ENCODE measurements at regions not wholly inside any gene's neighbourhood (a gene's known extent, or its start where the extent isn't known, plus 50 kb on each side); places are given as distances from the start of the nearest gene placed in this dataset.
A peak's percentile ranks its signal among the peaks of the same experiment; 100 is the strongest.

- Histone ChIP-seq H4K20me1 (ENCODE audit: insufficient read depth, low read length) (no peaks in the 10 kb centered on the region), H3K9me3 (ENCODE audit: low read length) (no peaks in the 10 kb centered on the region), H3K4me1 (ENCODE audit: insufficient read depth, low read length, poor library complexity, severe bottlenecking) (peaks cover 63% of the 10 kb centered on the region), H3K79me2 (ENCODE audit: insufficient read depth, low read depth, low read length) (no peaks in the 10 kb centered on the region), H2AFZ (ENCODE audit: low read length) (no peak overlapping the region), H3K9me2 (ENCODE audit: insufficient read depth, low read length) (no peaks in the 10 kb centered on the region), H3K27ac (ENCODE audit: low read depth, low read length, poor library complexity, severe bottlenecking) (no peak overlapping the region), H3K4me2 (ENCODE audit: low read length) (no peak overlapping the region), H3K36me3 (ENCODE audit: insufficient read depth, low read length) (no peaks in the 10 kb centered on the region), H3K4me3 (ENCODE audit: low read depth, low read length, poor library complexity, severe bottlenecking) (no peak overlapping the region)
- intact Hi-C loops (cut with micrococcal nuclease; ENCODE audit: unreplicated experiment): no loop called here
- BruUV-seq (replicated peaks): no TSS peak
- no peak for TF ChIP-seq EZH2phosphoT487 (IDR thresholded peaks at IDR 0.05; ENCODE audit: borderline replicate concordance, low read depth, low read length)
- TF ChIP-seq CTCF (conservative IDR thresholded peaks at IDR 0.05; ENCODE audit: low read length): no peak
- DNase-seq (ENCODE audit: low spot score): no peak
- CTCF ChIA-PET (ENCODE audit: unreplicated experiment): no interaction called here
- POLR2A ChIA-PET: interaction anchor here (1.0 to 4.1 kb wide), 2 partner anchors 23 to 49 kb away, joined by 4 to 13 read pairs; no protein-coding TSS in a partner anchor
Measured at GRCh38 chr2:43171789-43172188, 54.6 kb downstream of the ZFP36L2 start.

GRCh38 chr2:43170405-43171105, 55.9 kb downstream of the ZFP36L2 start:
- CTCF ChIA-PET (ENCODE audit: unreplicated experiment): interaction anchor here (0.6 to 2.9 kb wide), 5 partner anchors 31 to 58 kb away, joined by 3 to 20 read pairs (median 3); no protein-coding TSS in a partner anchor
- Histone ChIP-seq H3K36me3 (ENCODE audit: insufficient read depth, low read length) (no peaks in the 10 kb centered on the region), H3K9me3 (ENCODE audit: low read length) (no peaks in the 10 kb centered on the region), H3K4me2 (ENCODE audit: low read length) (peak overlapping the region; percentile 55; the same call in 1 of the 2 replicates), H4K20me1 (ENCODE audit: insufficient read depth, low read length) (no peaks in the 10 kb centered on the region), H2AFZ (ENCODE audit: low read length) (no peak overlapping the region), H3K4me1 (ENCODE audit: insufficient read depth, low read length, poor library complexity, severe bottlenecking) (peaks cover 56% of the 10 kb centered on the region), H3K9me2 (ENCODE audit: insufficient read depth, low read length) (no peaks in the 10 kb centered on the region), H3K27ac (ENCODE audit: low read depth, low read length, poor library complexity, severe bottlenecking) (no peak overlapping the region), H3K79me2 (ENCODE audit: insufficient read depth, low read depth, low read length) (no peaks in the 10 kb centered on the region), H3K4me3 (ENCODE audit: low read depth, low read length, poor library complexity, severe bottlenecking) (no peak overlapping the region)
- POLR2A ChIA-PET: interaction anchor here (0.9 to 4.1 kb wide), 4 partner anchors 25 to 50 kb away, joined by 3 to 13 read pairs (median 6); no protein-coding TSS in a partner anchor
- DNase-seq (ENCODE audit: low spot score): no peak
- TF ChIP-seq EZH2phosphoT487 (IDR thresholded peaks at IDR 0.05; ENCODE audit: borderline replicate concordance, low read depth, low read length) (no peak), CTCF (conservative IDR thresholded peaks at IDR 0.05; ENCODE audit: low read length) (no peak)
- no TSS peak for BruUV-seq (replicated peaks)
- intact Hi-C loops (cut with micrococcal nuclease; ENCODE audit: unreplicated experiment): loop anchor here (1.0 kb wide), 3 partner anchors 38 to 56 kb away; partner anchors contain the start of gene ZFP36L2

GRCh38 chr2:43169987-43170386, 56.4 kb downstream of the ZFP36L2 start:
- H3K4me1 ChIP-seq (ENCODE audit: insufficient read depth, low read length, poor library complexity, severe bottlenecking): peaks cover 51% of the 10 kb centered on the region
- H3K36me3 ChIP-seq (ENCODE audit: insufficient read depth, low read length): no peaks in the 10 kb centered on the region
- no peaks in the 10 kb centered on the region for H3K9me2 ChIP-seq (ENCODE audit: insufficient read depth, low read length)
- no peak overlapping the region for H3K4me3 ChIP-seq (ENCODE audit: low read depth, low read length, poor library complexity, severe bottlenecking)
- H2AFZ ChIP-seq (ENCODE audit: low read length): peak overlapping the region; percentile 33; the same call in 1 of the 2 replicates
- intact Hi-C loops (cut with micrococcal nuclease; ENCODE audit: unreplicated experiment): loop anchor here (1.0 to 2.0 kb wide), 4 partner anchors 38 to 315 kb away; partner anchors contain the start of gene ZFP36L2
- ChIA-PET CTCF (ENCODE audit: unreplicated experiment) (interaction anchor here (0.6 to 2.9 kb wide), 5 partner anchors 30 to 59 kb away, joined by 3 to 20 read pairs (median 3); no protein-coding TSS in a partner anchor), POLR2A (interaction anchor here (1.2 to 4.1 kb wide), 2 partner anchors 36 to 51 kb away, joined by 8 to 13 read pairs; no protein-coding TSS in a partner anchor)
- BruUV-seq (replicated peaks): no TSS peak
- no peaks in the 10 kb centered on the region for H3K9me3 ChIP-seq (ENCODE audit: low read length)
- H3K27ac ChIP-seq (ENCODE audit: low read depth, low read length, poor library complexity, severe bottlenecking): no peak overlapping the region
- H3K4me2 ChIP-seq (ENCODE audit: low read length): peak overlapping the region; percentile 55
- no peaks in the 10 kb centered on the region for H4K20me1 ChIP-seq (ENCODE audit: insufficient read depth, low read length)
- peak; percentile 80 for DNase-seq (ENCODE audit: low spot score)
- TF ChIP-seq EZH2phosphoT487 (IDR thresholded peaks at IDR 0.05; ENCODE audit: borderline replicate concordance, low read depth, low read length): no peak
- peak; percentile 94 for TF ChIP-seq CTCF (conservative IDR thresholded peaks at IDR 0.05; ENCODE audit: low read length)
- no peaks in the 10 kb centered on the region for H3K79me2 ChIP-seq (ENCODE audit: insufficient read depth, low read depth, low read length)

Data from OCI-LY7 (cell line).